WERI-Rb-1 (cell line): ENCODE measurements at regions not wholly inside any gene's neighbourhood (a gene's known extent, or its start where the extent isn't known, plus 50 kb on each side); places are given as distances from the start of the nearest gene placed in this dataset.

Experiments used
- DNase-seq: peaks from one replicate; pipeline ENCODE4 v3.0.0-alpha.2; 2020
- H3K27ac ChIP-seq: fragments of 250-450 bp; sonication (Bioruptor Pico); 2 replicates; pipeline ENCODE4 v1.5.1; 2020; ENCODE audit warnings: mild to moderate bottlenecking, moderate library complexity
- H3K27me3 ChIP-seq: fragments of 250-450 bp; sonication (Bioruptor Pico); 2 replicates; pipeline ENCODE4 v1.5.1; 2021; ENCODE audit warnings: mild to moderate bottlenecking, low read depth, moderate library complexity; ENCODE audit not compliant: insufficient read depth, severe bottlenecking
- H3K36me3 ChIP-seq: fragments of 250-450 bp; sonication (Bioruptor Pico); 2 replicates; pipeline ENCODE4 v1.5.1; 2020; ENCODE audit warnings: mild to moderate bottlenecking, moderate library complexity
- H3K4me3 ChIP-seq: 2 replicates; pipeline ENCODE4 v1.5.1; 2011; ENCODE audit warnings: low read depth, mild to moderate bottlenecking, control low read depth, low read length
- H3K9me3 ChIP-seq: fragments of 250-450 bp; sonication (Bioruptor Pico); 2 replicates; pipeline ENCODE4 v1.5.1; 2021; ENCODE audit warnings: mild to moderate bottlenecking, moderate library complexity; ENCODE audit not compliant: severe bottlenecking
- CTCF ChIP-seq: IDR thresholded peaks from 2 replicates; pipeline ENCODE4 v1.5.1; 2011; ENCODE audit warnings: low read depth, mild to moderate bottlenecking, control low read depth, inconsistent platforms, low read length

GRCh38 chr3:148369381-148369780 is 328.3 kb upstream of the AGTR1 start:
- DNase-seq, result no peak
- Histone ChIP-seq H3K4me3 (no peak overlapping the region), H3K27me3 (no peaks in the 10 kb centered on the region), H3K27ac (no peak overlapping the region), H3K36me3 (no peaks in the 10 kb centered on the region), H3K9me3 (no peaks in the 10 kb centered on the region)
- no peak for TF ChIP-seq CTCF

DNA sequence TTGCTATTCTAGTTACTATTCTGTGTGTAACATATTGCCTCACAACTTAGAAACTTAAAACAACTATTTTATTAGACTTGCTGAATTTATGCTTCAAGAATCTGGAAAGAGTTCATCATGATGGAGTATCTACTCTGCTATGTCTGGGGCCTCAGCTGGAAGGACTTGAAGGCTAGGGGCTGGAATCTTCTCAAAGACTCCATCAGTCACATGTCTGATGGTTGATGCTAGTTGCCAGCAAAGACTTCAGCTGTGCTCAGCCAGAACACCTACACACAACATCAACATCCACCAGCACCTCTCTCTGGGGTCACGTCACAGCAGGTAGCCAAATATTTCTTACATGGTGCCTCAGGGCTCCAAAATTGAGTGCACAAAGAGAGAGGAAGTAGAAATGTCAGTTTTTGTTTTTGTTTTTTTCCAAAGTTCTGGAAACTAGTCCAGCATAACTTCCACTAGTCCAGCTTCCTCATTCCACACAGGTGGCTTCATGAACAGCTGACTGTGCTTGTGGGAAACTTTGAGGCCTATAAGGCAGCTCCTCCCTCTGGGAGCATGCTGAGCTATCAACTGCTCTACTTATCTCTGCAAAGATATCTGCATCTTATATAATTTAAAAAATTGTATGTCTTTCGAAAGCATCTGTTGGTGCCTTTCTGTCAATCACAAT is 325.4 kb upstream of the AGTR1 start:
- Histone ChIP-seq H3K4me3 (no peak overlapping the region), H3K36me3 (no peaks in the 10 kb centered on the region), H3K27me3 (no peaks in the 10 kb centered on the region), H3K27ac (no peak overlapping the region), H3K9me3 (no peaks in the 10 kb centered on the region)
- no peak for DNase-seq
- no peak for TF ChIP-seq CTCF

DNA sequence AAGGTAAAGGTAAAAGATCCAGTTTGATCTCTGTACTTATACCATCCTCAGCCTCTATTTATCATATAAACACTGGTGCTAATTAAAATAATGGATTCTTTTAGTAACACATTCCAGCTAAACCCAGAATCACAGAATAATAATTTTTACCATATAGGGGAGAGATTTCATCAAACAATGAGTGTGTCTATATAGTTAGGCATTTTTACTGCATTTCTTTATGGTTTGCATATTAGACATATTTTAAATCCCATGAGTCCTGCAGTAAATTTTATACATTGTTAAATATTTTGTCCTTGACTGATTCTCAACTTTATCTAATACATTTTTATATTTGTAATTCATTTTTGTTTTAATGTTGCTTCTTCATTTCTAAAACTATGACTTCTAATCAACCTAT is 323.7 kb upstream of the AGTR1 start:
- no peak overlapping the region for H3K27ac ChIP-seq
- no peak for TF ChIP-seq CTCF
- no peaks in the 10 kb centered on the region for H3K9me3 ChIP-seq
- H3K4me3 ChIP-seq, result no peak overlapping the region
- DNase-seq, result no peak
- no peaks in the 10 kb centered on the region for H3K27me3 ChIP-seq
- no peaks in the 10 kb centered on the region for H3K36me3 ChIP-seq

GRCh38 chr3:148379763-148380382 is 317.8 kb upstream of the AGTR1 start:
- H3K36me3 ChIP-seq, result no peaks in the 10 kb centered on the region
- no peak overlapping the region for H3K27ac ChIP-seq
- peak; percentile 8 for DNase-seq
- H3K9me3 ChIP-seq, result no peaks in the 10 kb centered on the region
- no peak overlapping the region for H3K4me3 ChIP-seq
- H3K27me3 ChIP-seq, result no peaks in the 10 kb centered on the region
- peak; percentile 55 for TF ChIP-seq CTCF

- Histone ChIP-seq H3K36me3 (no peaks in the 10 kb centered on the region), H3K9me3 (no peaks in the 10 kb centered on the region), H3K27ac (no peak overlapping the region), H3K4me3 (no peak overlapping the region), H3K27me3 (no peaks in the 10 kb centered on the region)
- DNase-seq, result no peak
- TF ChIP-seq CTCF, result no peak
Measured at GRCh38 chr3:148381051-148381450, 316.7 kb upstream of the AGTR1 start.

GRCh38 chr3:148389916-148390315 is 307.8 kb upstream of the AGTR1 start:
- no peak for DNase-seq
- Histone ChIP-seq H3K36me3 (no peaks in the 10 kb centered on the region), H3K27me3 (no peaks in the 10 kb centered on the region), H3K9me3 (no peaks in the 10 kb centered on the region), H3K27ac (no peak overlapping the region), H3K4me3 (no peak overlapping the region)
- no peak for TF ChIP-seq CTCF
